ENCODE measurements at regions not wholly inside any gene's neighbourhood (a gene's known extent, or its start where the extent isn't known, plus 50 kb on each side); places are given as distances from the start of the nearest gene placed in this dataset.

- no peak for TF ChIP-seq CTCF (IDR thresholded peaks at IDR 0.05; ENCODE audit: control insufficient read depth, extremely low read depth, insufficient read depth)
- no peak for DNase-seq (ENCODE audit: low read depth)
- no peak overlapping the region for H3K4me3 ChIP-seq (ENCODE audit: low read depth, low read length)
Observed at GRCh38 chr2:211241891-211242290, 685.5 kb downstream of the CPS1 start.

- no peak overlapping the region for H3K4me3 ChIP-seq (ENCODE audit: low read depth, low read length)
- TF ChIP-seq CTCF (IDR thresholded peaks at IDR 0.05; ENCODE audit: control insufficient read depth, extremely low read depth, insufficient read depth) = no peak
- no peak for DNase-seq (ENCODE audit: low read depth)
Observed at GRCh38 chr2:211247751-211248150, 691.4 kb downstream of the CPS1 start.

- TF ChIP-seq CTCF (IDR thresholded peaks at IDR 0.05; ENCODE audit: control insufficient read depth, extremely low read depth, insufficient read depth) = no peak
- peak; percentile 88 for DNase-seq (ENCODE audit: low read depth)
- no peak overlapping the region for H3K4me3 ChIP-seq (ENCODE audit: low read depth, low read length)
Observed at GRCh38 chr2:211248841-211249240, 692.4 kb downstream of the CPS1 start.

DNA sequence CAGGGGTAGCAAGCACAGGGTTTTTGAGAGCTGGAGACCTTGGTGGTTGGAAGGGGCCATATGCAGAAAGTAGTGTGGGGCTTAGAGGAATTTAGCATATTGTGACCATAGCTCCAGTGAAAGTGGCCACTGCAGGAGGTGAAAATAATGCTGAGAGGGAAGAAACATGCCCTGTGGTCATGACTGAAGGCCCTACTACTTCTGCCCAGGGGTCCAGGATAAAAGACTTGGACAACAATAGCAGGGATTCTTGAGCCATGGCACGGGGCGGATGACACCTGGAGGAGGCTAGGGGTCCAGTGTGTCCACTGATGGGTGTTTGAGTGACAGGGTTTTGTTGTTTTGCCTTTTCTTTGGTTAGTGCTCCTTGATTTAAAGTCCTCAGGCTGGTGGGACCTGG lies 694.6 kb downstream of the CPS1 start:
- TF ChIP-seq CTCF (IDR thresholded peaks at IDR 0.05; ENCODE audit: control insufficient read depth, extremely low read depth, insufficient read depth) = no peak
- no peak for DNase-seq (ENCODE audit: low read depth)

DNA sequence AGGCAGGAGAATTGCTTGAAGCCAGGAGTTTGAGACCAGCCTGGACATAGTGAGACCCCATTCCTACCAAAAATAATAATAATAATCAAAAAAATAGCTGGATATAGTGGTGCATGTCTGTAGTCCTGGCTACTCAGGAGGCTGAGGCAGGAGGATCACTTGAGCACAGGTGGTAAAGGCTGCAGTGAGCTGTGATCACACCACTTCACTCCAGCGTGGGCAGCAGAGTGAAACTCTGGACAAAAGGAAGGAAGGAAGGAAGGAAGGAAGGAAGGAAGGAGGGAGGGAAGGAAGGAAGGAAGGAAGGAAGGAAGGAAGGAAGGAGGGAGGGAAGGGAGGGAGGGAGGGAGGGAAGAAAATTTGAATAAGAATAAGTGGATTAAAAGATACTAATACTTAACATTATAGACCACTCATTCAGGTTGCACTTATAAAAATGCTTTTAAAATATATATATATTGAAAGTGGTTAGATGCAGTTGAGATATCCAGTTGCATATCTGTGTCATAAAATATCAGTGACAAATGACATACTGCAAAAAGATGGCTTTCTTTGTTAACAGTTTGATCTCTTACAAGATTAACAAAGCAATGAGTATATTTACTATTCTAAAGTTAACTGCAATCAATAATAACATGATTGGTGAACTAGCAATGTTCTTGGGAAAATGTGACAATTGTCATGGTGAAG lies 702.4 kb downstream of the CPS1 start:
- no peak overlapping the region for H3K4me3 ChIP-seq (ENCODE audit: low read depth, low read length)
- no peak for TF ChIP-seq CTCF (IDR thresholded peaks at IDR 0.05; ENCODE audit: control insufficient read depth, extremely low read depth, insufficient read depth)
- no peak for DNase-seq (ENCODE audit: low read depth)

More for the DNA sequence above, 694.6 kb downstream of the CPS1 start:
- H3K4me3 ChIP-seq (ENCODE audit: low read depth, low read length) = no peak overlapping the region

GRCh38 chr2:211259831-211260476 lies 703.6 kb downstream of the CPS1 start:
- H3K4me3 ChIP-seq (ENCODE audit: low read depth, low read length) = no peak overlapping the region
- no peak for TF ChIP-seq CTCF (IDR thresholded peaks at IDR 0.05; ENCODE audit: control insufficient read depth, extremely low read depth, insufficient read depth)
- DNase-seq (ENCODE audit: low read depth) = no peak
